ENCODE measurements at regions not wholly inside any gene's neighbourhood (a gene's known extent, or its start where the extent isn't known, plus 50 kb on each side); places are given as distances from the start of the nearest gene placed in this dataset.

GRCh38 chr6:159615918-159616317 is 77.1 kb downstream of the SOD2 start:
- ATAC-seq (replicated peaks; ENCODE audit: extremely low read depth, poor library complexity, severe bottlenecking) (no peak), DNase-seq (ENCODE audit: low spot score in 2 of 2) (no peak)
- H3K27ac Mint-ChIP-seq (ENCODE audit: low read depth) = no peak overlapping the region
- no peaks in the 10 kb centered on the region for H3K4me1 Mint-ChIP-seq
- H3K36me3 Mint-ChIP-seq (ENCODE audit: insufficient read depth) = no peaks in the 10 kb centered on the region
- H3K27me3 Mint-ChIP-seq = peaks cover 20% of the 10 kb centered on the region
- H3K9me3 Mint-ChIP-seq = peaks cover 29% of the 10 kb centered on the region
- H3K4me3 Mint-ChIP-seq = no peak overlapping the region

GRCh38 chr6:159610881-159611280 is 82.2 kb downstream of the SOD2 start:
- Mint-ChIP-seq H3K4me3 (no peak overlapping the region), H3K27ac (ENCODE audit: low read depth) (no peak overlapping the region), H3K27me3 (no peaks in the 10 kb centered on the region), H3K36me3 (ENCODE audit: insufficient read depth) (peaks cover 2% of the 10 kb centered on the region), H3K4me1 (no peaks in the 10 kb centered on the region), H3K9me3 (peaks cover 10% of the 10 kb centered on the region)
- DNase-seq (ENCODE audit: low spot score in 2 of 2) = no peak
- no peak for ATAC-seq (replicated peaks; ENCODE audit: extremely low read depth, poor library complexity, severe bottlenecking)

- peaks cover 2% of the 10 kb centered on the region for H3K36me3 Mint-ChIP-seq (ENCODE audit: insufficient read depth)
- DNase-seq (ENCODE audit: low spot score in 2 of 2) (no peak), ATAC-seq (replicated peaks; ENCODE audit: extremely low read depth, poor library complexity, severe bottlenecking) (no peak)
- H3K27ac Mint-ChIP-seq (ENCODE audit: low read depth) = no peak overlapping the region
- H3K9me3 Mint-ChIP-seq = peaks cover 3% of the 10 kb centered on the region
- H3K27me3 Mint-ChIP-seq = no peaks in the 10 kb centered on the region
- H3K4me1 Mint-ChIP-seq = no peaks in the 10 kb centered on the region
- H3K4me3 Mint-ChIP-seq = no peak overlapping the region
Observed at GRCh38 chr6:159609652-159610178, 83.3 kb downstream of the SOD2 start.

- Mint-ChIP-seq H3K36me3 (ENCODE audit: insufficient read depth) (peaks cover 2% of the 10 kb centered on the region), H3K4me3 (no peak overlapping the region), H3K4me1 (no peaks in the 10 kb centered on the region), H3K27me3 (no peaks in the 10 kb centered on the region), H3K9me3 (no peaks in the 10 kb centered on the region), H3K27ac (ENCODE audit: low read depth) (no peak overlapping the region)
- DNase-seq (ENCODE audit: low spot score in 2 of 2) = no peak
- ATAC-seq (replicated peaks; ENCODE audit: extremely low read depth, poor library complexity, severe bottlenecking) = no peak
Observed at GRCh38 chr6:159608961-159609651, 83.9 kb downstream of the SOD2 start.

GRCh38 chr6:159606786-159607185 is 86.3 kb downstream of the SOD2 start:
- H3K27ac Mint-ChIP-seq (ENCODE audit: low read depth) = no peak overlapping the region
- no peaks in the 10 kb centered on the region for H3K4me1 Mint-ChIP-seq
- H3K9me3 Mint-ChIP-seq = no peaks in the 10 kb centered on the region
- DNase-seq (ENCODE audit: low spot score in 2 of 2) (no peak), ATAC-seq (replicated peaks; ENCODE audit: extremely low read depth, poor library complexity, severe bottlenecking) (no peak)
- peaks cover 2% of the 10 kb centered on the region for H3K36me3 Mint-ChIP-seq (ENCODE audit: insufficient read depth)
- H3K27me3 Mint-ChIP-seq = peaks cover 12% of the 10 kb centered on the region
- no peak overlapping the region for H3K4me3 Mint-ChIP-seq

- Mint-ChIP-seq H3K9me3 (no peaks in the 10 kb centered on the region), H3K27me3 (peaks cover 20% of the 10 kb centered on the region), H3K36me3 (ENCODE audit: insufficient read depth) (no peaks in the 10 kb centered on the region), H3K27ac (ENCODE audit: low read depth) (no peak overlapping the region), H3K4me3 (no peak overlapping the region), H3K4me1 (no peaks in the 10 kb centered on the region)
- ATAC-seq (replicated peaks; ENCODE audit: extremely low read depth, poor library complexity, severe bottlenecking) (no peak), DNase-seq (ENCODE audit: low spot score in 2 of 2) (no peak)
Observed at GRCh38 chr6:159604443-159604956, 88.5 kb downstream of the SOD2 start.

- H3K36me3 Mint-ChIP-seq (ENCODE audit: insufficient read depth) = no peaks in the 10 kb centered on the region
- H3K4me1 Mint-ChIP-seq = no peaks in the 10 kb centered on the region
- ATAC-seq (replicated peaks; ENCODE audit: extremely low read depth, poor library complexity, severe bottlenecking) (no peak), DNase-seq (ENCODE audit: low spot score in 2 of 2) (no peak)
- H3K27ac Mint-ChIP-seq (ENCODE audit: low read depth) = no peak overlapping the region
- peaks cover 20% of the 10 kb centered on the region for H3K27me3 Mint-ChIP-seq
- no peak overlapping the region for H3K4me3 Mint-ChIP-seq
- no peaks in the 10 kb centered on the region for H3K9me3 Mint-ChIP-seq
Observed at GRCh38 chr6:159602431-159603041, 90.5 kb downstream of the SOD2 start.

- H3K4me1 Mint-ChIP-seq = no peaks in the 10 kb centered on the region
- no peaks in the 10 kb centered on the region for H3K36me3 Mint-ChIP-seq (ENCODE audit: insufficient read depth)
- H3K27me3 Mint-ChIP-seq = peaks cover 22% of the 10 kb centered on the region
- DNase-seq (ENCODE audit: low spot score in 2 of 2) (no peak), ATAC-seq (replicated peaks; ENCODE audit: extremely low read depth, poor library complexity, severe bottlenecking) (no peak)
- no peak overlapping the region for H3K27ac Mint-ChIP-seq (ENCODE audit: low read depth)
- H3K4me3 Mint-ChIP-seq = no peak overlapping the region
- H3K9me3 Mint-ChIP-seq = no peaks in the 10 kb centered on the region
Observed at GRCh38 chr6:159601211-159601610, 91.8 kb downstream of the SOD2 start.

GRCh38 chr6:159595173-159595572 is 97.9 kb downstream of the SOD2 start:
- Mint-ChIP-seq H3K27ac (ENCODE audit: low read depth) (no peak overlapping the region), H3K9me3 (no peaks in the 10 kb centered on the region), H3K4me3 (no peak overlapping the region), H3K36me3 (ENCODE audit: insufficient read depth) (peaks cover 2% of the 10 kb centered on the region), H3K4me1 (no peaks in the 10 kb centered on the region), H3K27me3 (peaks cover 24% of the 10 kb centered on the region)
- DNase-seq (ENCODE audit: low spot score in 2 of 2) = no peak
- ATAC-seq (replicated peaks; ENCODE audit: extremely low read depth, poor library complexity, severe bottlenecking) = no peak

- Mint-ChIP-seq H3K4me1 (no peaks in the 10 kb centered on the region), H3K27ac (ENCODE audit: low read depth) (no peak overlapping the region), H3K27me3 (peaks cover 24% of the 10 kb centered on the region), H3K4me3 (no peak overlapping the region), H3K9me3 (no peaks in the 10 kb centered on the region), H3K36me3 (ENCODE audit: insufficient read depth) (peaks cover 2% of the 10 kb centered on the region)
- DNase-seq (ENCODE audit: low spot score in 2 of 2) (no peak), ATAC-seq (replicated peaks; ENCODE audit: extremely low read depth, poor library complexity, severe bottlenecking) (no peak)
Observed at GRCh38 chr6:159594750-159595117, 98.3 kb downstream of the SOD2 start.

GRCh38 chr6:159594106-159594749 is 98.8 kb downstream of the SOD2 start:
- H3K4me1 Mint-ChIP-seq = no peaks in the 10 kb centered on the region
- H3K36me3 Mint-ChIP-seq (ENCODE audit: insufficient read depth) = peaks cover 2% of the 10 kb centered on the region
- no peak overlapping the region for H3K4me3 Mint-ChIP-seq
- ATAC-seq (replicated peaks; ENCODE audit: extremely low read depth, poor library complexity, severe bottlenecking) (no peak), DNase-seq (ENCODE audit: low spot score in 2 of 2) (no peak)
- peaks cover 24% of the 10 kb centered on the region for H3K27me3 Mint-ChIP-seq
- no peak overlapping the region for H3K27ac Mint-ChIP-seq (ENCODE audit: low read depth)
- H3K9me3 Mint-ChIP-seq = no peaks in the 10 kb centered on the region

GRCh38 chr6:159590835-159591234 is 102.2 kb downstream of the SOD2 start:
- ATAC-seq (replicated peaks; ENCODE audit: extremely low read depth, poor library complexity, severe bottlenecking) (no peak), DNase-seq (ENCODE audit: low spot score in 2 of 2) (no peak)
- Mint-ChIP-seq H3K4me1 (no peaks in the 10 kb centered on the region), H3K27me3 (peaks cover 18% of the 10 kb centered on the region), H3K4me3 (no peak overlapping the region), H3K9me3 (no peaks in the 10 kb centered on the region), H3K36me3 (ENCODE audit: insufficient read depth) (peaks cover 2% of the 10 kb centered on the region), H3K27ac (ENCODE audit: low read depth) (no peak overlapping the region)

- Mint-ChIP-seq H3K27me3 (peaks cover 9% of the 10 kb centered on the region), H3K36me3 (ENCODE audit: insufficient read depth) (no peaks in the 10 kb centered on the region), H3K9me3 (no peaks in the 10 kb centered on the region), H3K27ac (ENCODE audit: low read depth) (no peak overlapping the region), H3K4me1 (no peaks in the 10 kb centered on the region), H3K4me3 (no peak overlapping the region)
- ATAC-seq (replicated peaks; ENCODE audit: extremely low read depth, poor library complexity, severe bottlenecking) = no peak
- DNase-seq (ENCODE audit: low spot score in 2 of 2) = no peak
Observed at GRCh38 chr6:159586684-159587083, 106.4 kb downstream of the SOD2 start.

Measured in central memory CD8-positive, alpha-beta T cell (primary cell).